SH-SY5Y (cell line): ENCODE measurements at regions not wholly inside any gene's neighbourhood (a gene's known extent, or its start where the extent isn't known, plus 50 kb on each side); places are given as distances from the start of the nearest gene placed in this dataset.

Experiments used
- GATA2 ChIP-seq: IDR thresholded peaks from 2 replicates; pipeline ENCODE4 v1.6.1; 2011; ENCODE audit warnings: mild to moderate bottlenecking, low read depth, low read length
- GATA3 ChIP-seq: IDR thresholded peaks from 2 replicates; pipeline ENCODE4 v1.6.1; 2011; ENCODE audit warnings: low read depth, mild to moderate bottlenecking, low read length, moderate library complexity

- TF ChIP-seq GATA2: no peak
- TF ChIP-seq GATA3: no peak
These were observed 72.6 kb upstream of the STXBP5 start for GRCh38 chr6:147131532-147132128.
